ENCODE measurements at regions not wholly inside any gene's neighbourhood (a gene's known extent, or its start where the extent isn't known, plus 50 kb on each side); places are given as distances from the start of the nearest gene placed in this dataset.

DNA sequence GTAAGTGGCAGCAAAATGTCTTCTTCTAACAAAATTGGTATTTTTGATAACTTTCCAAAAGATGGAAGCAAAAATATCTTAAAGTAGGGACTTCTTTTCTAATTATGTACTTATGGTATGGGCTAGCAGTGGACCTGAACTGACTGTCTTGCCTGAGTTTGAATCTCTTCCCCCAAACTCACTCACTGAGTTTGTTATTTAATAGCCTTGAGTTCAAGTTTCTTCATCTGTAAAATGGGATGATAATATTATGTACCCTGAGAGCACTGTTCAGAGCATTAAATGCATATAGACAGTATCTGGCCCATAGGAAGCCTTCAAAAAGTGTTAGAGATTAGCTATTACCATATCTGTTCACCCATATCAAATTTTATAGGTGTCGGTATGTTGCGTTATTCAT is 210.4 kb upstream of the NUDT4 start:
- TF ChIP-seq MXI1 (conservative IDR thresholded peaks at IDR 0.05; ENCODE audit: poor library complexity, severe bottlenecking) (no peak), EP300 (conservative IDR thresholded peaks at IDR 0.05; ENCODE audit: poor library complexity, severe bottlenecking) (no peak)

Data from neural cell (in vitro differentiated cells).